WI38 (cell line): ENCODE measurements at regions not wholly inside any gene's neighbourhood (a gene's known extent, or its start where the extent isn't known, plus 50 kb on each side); places are given as distances from the start of the nearest gene placed in this dataset.

Source experiments
- H3K4me3 ChIP-seq: 2 replicates; pipeline ENCODE4 v1.5.1; 2011; ENCODE audit warnings: low read depth, mild to moderate bottlenecking, control low read depth, low read length
- TF ChIP-seq, protein P1 (sequence below): IDR thresholded peaks from 2 replicates; pipeline ENCODE4 v1.5.1; 2012; ENCODE audit warnings: low read depth, mild to moderate bottlenecking, control low read depth, low read length

DNA sequence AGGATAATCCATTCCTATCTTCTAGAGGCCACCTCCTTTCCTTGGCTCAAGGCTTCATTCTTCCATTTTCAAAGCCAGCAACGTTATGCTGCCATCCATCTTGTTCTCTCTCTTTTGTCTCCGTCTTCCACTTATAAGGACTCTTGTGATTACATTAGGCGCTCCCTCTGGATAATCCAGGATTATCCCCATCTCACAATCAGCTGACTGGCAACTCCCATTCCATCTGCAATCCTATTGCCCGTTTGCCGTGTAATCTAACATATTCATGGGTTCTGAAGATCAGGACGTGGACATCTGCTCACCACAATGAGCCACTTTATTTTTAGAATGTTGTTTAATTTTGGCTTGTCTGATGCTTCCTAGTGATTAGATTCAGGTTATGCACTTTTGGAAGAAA lies 89.3 kb downstream of the EBNA1BP2 start:
- TF ChIP-seq, protein P1, sequence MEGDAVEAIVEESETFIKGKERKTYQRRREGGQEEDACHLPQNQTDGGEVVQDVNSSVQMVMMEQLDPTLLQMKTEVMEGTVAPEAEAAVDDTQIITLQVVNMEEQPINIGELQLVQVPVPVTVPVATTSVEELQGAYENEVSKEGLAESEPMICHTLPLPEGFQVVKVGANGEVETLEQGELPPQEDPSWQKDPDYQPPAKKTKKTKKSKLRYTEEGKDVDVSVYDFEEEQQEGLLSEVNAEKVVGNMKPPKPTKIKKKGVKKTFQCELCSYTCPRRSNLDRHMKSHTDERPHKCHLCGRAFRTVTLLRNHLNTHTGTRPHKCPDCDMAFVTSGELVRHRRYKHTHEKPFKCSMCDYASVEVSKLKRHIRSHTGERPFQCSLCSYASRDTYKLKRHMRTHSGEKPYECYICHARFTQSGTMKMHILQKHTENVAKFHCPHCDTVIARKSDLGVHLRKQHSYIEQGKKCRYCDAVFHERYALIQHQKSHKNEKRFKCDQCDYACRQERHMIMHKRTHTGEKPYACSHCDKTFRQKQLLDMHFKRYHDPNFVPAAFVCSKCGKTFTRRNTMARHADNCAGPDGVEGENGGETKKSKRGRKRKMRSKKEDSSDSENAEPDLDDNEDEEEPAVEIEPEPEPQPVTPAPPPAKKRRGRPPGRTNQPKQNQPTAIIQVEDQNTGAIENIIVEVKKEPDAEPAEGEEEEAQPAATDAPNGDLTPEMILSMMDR, result no peak
- no peak overlapping the region for H3K4me3 ChIP-seq

DNA sequence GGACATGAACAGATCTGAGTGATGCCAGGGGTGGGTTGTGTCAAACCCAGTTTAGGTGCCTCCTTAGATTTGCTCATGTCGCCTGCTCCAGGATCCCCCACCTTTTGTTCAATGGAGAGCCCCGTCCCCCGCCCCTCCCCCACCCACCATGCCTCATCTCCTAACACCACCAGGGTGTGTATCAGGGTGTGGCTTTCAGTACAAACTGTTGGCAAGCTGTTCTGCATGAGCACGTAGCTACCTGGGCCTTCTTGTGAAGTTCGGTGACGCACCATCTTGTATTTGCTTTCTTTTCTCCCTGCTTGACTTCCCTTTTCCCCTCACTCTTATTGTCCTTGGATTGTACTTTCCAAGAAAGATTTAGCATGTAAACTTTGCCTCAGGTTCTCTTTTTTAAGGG lies 94.8 kb downstream of the EBNA1BP2 start:
- TF ChIP-seq, protein P1, result no peak
- H3K4me3 ChIP-seq, result no peak overlapping the region

DNA sequence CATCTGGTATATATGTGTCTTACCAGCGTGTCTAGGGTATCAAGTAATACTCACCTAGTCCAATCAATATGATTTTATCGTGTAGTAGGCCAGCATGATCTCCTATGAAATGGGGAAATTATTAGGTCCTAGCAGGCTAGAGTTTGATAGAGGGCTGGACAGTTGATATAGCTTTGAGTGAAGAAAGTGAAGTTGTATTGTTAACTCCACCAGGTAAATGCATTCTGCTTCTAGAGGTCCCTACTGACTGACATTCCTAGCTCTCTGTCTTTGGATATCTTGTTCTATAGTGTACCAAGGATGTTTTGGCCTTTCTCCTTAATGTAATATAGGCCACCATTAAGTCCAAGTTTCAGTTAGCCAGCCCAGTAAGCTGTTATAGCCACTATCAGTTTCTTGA lies 97.4 kb downstream of the EBNA1BP2 start:
- TF ChIP-seq, protein P1, result no peak
- H3K4me3 ChIP-seq, result no peak overlapping the region

DNA sequence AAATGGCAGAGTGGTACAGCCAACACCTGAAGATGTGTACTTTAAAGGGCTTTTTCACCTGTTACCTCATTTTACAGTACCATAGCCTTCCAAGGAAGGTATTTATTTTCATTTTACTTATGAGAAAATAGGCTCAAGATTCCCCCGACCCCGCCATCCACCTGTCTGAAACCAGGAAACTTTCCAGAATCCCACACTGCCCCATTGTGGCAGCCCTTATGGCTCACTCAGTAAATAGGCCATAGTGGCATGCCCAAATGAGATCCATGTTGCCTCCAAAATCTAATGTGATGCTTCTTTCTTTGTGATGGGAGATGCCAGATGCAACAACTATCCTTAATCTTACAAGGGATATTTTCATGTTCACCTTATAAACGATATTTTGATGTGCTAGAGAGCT lies 97.8 kb downstream of the EBNA1BP2 start:
- H3K4me3 ChIP-seq, result no peak overlapping the region
- TF ChIP-seq, protein P1, result no peak

DNA sequence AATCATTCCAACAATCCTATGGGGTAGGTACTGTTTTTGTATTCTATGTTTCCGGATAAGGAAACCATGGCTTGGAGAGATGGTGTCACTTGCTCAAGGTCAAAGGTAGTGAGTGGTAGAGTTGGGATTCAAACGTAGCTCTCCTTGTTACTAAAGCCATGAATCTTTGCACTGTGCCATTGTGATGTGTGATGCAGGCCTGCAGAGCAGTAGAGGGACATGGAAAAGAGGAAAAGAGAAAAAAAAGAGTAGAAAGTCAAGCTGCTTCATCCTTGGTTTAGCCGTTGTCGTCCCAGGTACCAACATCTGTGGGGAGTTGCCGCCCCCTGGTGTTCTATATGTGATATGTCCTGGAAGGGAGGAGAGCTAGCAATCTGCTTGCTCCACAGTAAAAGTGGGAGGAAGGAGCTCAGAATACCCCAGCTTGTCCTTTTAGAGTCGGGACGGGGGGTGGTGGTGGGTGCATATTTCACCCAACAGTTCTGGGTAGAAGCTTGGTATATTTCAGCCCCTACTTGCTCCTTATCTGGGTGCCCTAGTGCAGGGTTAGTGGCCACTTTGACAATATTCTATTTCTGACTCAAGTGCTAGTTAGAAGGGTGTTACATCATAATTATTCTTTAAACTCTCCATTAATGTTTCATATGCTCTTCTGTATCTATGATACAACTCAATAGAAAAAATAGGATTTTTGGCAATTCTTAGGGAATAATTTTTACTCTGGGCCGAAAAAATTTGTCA lies 98.4 kb downstream of the EBNA1BP2 start:
- no peak overlapping the region for H3K4me3 ChIP-seq
- TF ChIP-seq, protein P1, result peak; percentile 70

DNA sequence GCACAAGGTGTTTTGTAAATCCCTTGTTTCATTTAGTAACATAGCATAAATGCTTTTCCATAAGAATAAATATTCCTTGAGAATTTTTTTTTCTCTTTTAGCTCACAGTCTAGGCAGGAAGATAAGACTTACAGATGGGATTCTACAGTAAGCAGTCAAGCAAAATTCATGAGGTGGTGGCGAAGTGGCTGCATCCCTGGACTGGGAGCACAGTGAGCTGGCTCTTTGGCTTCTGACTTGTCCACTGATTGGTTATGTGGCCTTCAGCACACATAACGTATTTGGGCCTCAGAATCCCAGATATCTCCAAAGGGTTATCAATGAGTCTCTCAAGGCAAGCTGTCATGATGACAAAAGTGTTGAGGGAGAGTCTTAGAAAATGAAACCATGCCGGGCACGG lies 99.8 kb downstream of the EBNA1BP2 start:
- TF ChIP-seq, protein P1, result no peak
- H3K4me3 ChIP-seq, result no peak overlapping the region

DNA sequence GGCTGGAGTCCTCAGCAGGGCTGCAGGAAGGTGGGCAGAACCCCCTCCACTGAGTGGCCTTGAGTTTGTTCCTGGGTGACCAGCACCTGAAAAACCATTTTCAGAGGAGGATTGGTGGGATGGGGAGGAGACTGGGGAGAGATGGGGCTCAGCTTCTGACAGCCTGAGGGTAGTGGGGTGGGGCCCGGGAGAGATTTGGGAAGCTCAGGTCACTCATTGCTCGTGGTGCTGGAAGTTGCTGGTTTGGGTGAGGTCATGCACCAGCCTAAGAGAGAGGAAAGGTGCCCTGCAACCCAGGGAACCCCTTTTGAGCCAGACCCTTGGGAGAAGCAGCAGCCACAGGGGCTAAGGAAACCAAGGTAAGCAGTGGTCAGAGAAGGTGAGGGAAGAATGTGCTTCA lies 100.8 kb downstream of the EBNA1BP2 start:
- TF ChIP-seq, protein P1, result no peak
- no peak overlapping the region for H3K4me3 ChIP-seq
